ENCODE measurements at regions not wholly inside any gene's neighbourhood (a gene's known extent, or its start where the extent isn't known, plus 50 kb on each side); places are given as distances from the start of the nearest gene placed in this dataset.

DNA sequence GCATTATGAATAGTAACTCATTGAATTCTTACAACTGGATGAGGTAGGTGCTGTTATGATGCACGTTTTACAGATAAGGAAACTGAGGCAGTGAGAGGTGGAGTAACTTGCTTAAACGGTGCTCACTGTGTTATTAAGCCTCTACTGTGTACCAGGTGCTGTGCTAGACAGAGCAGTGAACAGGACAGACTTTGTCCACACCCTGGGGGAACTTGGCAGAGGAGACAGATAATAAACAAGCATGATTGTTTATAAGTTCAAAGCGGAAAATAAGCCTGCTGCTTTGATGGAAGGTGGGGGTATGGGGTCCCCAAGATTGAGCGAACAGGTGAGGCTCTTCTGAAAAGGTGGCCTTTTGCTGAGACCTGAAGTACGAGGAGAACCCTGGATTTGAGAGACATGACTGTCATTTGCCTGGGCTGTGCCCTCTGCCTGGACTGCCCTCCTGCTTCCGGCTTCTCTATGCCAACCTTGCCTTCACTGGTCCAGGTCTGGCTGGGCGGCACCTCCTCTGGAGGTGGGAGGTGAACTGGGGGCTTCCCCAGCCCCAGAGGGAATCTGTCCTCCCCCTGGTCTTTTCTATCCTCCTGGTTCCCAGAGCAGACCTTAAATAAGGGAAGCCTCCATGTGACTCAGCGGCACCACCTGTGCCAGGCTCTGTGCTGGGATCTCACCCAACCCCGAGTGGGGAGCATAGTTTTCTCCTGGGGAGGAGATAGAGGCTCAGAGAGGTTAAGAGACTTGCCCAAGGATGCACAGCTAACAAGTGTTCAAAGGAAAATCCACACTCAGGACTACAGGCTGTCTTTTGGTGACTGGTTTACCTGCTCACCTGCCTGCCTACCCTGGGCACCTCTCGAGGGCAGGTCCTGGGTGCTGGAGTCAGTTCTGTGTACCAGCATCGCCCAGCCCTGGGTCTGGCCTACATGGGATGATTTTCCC is 59.1 kb downstream of the CEBPB start:
- Histone ChIP-seq H3K4me3 (no peak overlapping the region), H3K4me2 (ENCODE audit: insufficient read depth, low read length) (no peak overlapping the region), H3K9ac (ENCODE audit: insufficient read depth in 1 of 2, low read depth in 2 of 2, low read length in 2 of 2) (peak overlapping the region in 1 of 2 experiments; percentile 19; a peak in 1 of 4 replicates), H3K27me3 (ENCODE audit: control insufficient read depth in 2 of 2, insufficient read depth in 2 of 2, low read length in 2 of 2) (no peaks in the 10 kb centered on the region), H3K9me3 (replicated peaks; ENCODE audit: control insufficient read depth, insufficient read depth, low read depth, low read length) (no peaks in the 10 kb centered on the region), H3K27ac (ENCODE audit: extremely low read depth, low read depth, low read length) (no peak overlapping the region), H3K4me1 (replicated peaks in 1 of 2; ENCODE audit: control insufficient read depth in 2 of 2, insufficient read depth in 2 of 2, low read length in 2 of 2) (peaks cover 8 to 20% of the 10 kb centered on the region in 2 experiments), H3K36me3 (ENCODE audit: control insufficient read depth, insufficient read depth, low read length) (no peaks in the 10 kb centered on the region), H3K9me1 (ENCODE audit: control insufficient read depth, insufficient read depth, low read length) (no peaks in the 10 kb centered on the region), H3K79me2 (ENCODE audit: control insufficient read depth, insufficient read depth, low read length) (no peaks in the 10 kb centered on the region), H4K20me1 (replicated peaks; ENCODE audit: control insufficient read depth, insufficient read depth, low read length) (no peaks in the 10 kb centered on the region), H2AFZ (ENCODE audit: low read depth, low read length) (no peak overlapping the region)
- ChIA-PET POLR2A (no interaction called here), CTCF (ENCODE audit: low intra/inter-chr PET ratio) (no interaction called here)
- FAIRE-seq (no peak), DNase-seq (ENCODE audit: extremely low read depth in 1 of 4, low spot score in 3 of 4) (no peak), ATAC-seq (no peak)
- no TSS peak for BruUV-seq (replicated peaks)
- intact Hi-C loops (cut with micrococcal nuclease), result no loop called here
- in situ Hi-C loops (cut with MboI), result no loop called here
- WGBS (ENCODE audit: insufficient coverage, low coverage, missing lambda C conversion rate), result 14% methylated on average over 10 of the region's 11 CpGs
- TF ChIP-seq DIDO1 (tag; IDR thresholded peaks at IDR 0.05; ENCODE audit: low read depth), result no peak
- no peak for TF ChIP-seq ZNF212 (CRISPR knock-in tag; IDR thresholded peaks at IDR 0.05)
- TF ChIP-seq STAT5A (IDR thresholded peaks at IDR 0.05; ENCODE audit: borderline replicate concordance, low read length), result no peak
- TF ChIP-seq MAX (CRISPR knock-in tag; IDR thresholded peaks at IDR 0.05), result no peak
- TF ChIP-seq CREB1 (IDR thresholded peaks at IDR 0.05), result no peak
- no peak for TF ChIP-seq CREB1 (CRISPR knock-in tag; IDR thresholded peaks at IDR 0.05)
- TF ChIP-seq RCOR1 (IDR thresholded peaks at IDR 0.05; ENCODE audit: borderline replicate concordance in 1 of 2, low read depth in 2 of 2, low read length in 2 of 2), result no peak
- TF ChIP-seq ESRRB (CRISPR knock-in tag; IDR thresholded peaks at IDR 0.05; ENCODE audit: borderline replicate concordance), result no peak
- peak; percentile 64 for TF ChIP-seq RBM25 (IDR thresholded peaks at IDR 0.05; ENCODE audit: low read depth, low read length, severe bottlenecking)
- TF ChIP-seq, protein P1, sequence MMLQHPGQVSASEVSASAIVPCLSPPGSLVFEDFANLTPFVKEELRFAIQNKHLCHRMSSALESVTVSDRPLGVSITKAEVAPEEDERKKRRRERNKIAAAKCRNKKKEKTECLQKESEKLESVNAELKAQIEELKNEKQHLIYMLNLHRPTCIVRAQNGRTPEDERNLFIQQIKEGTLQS (IDR thresholded peaks at IDR 0.05), result no peak
- TF ChIP-seq, protein P1 (CRISPR knock-in tag; conservative IDR thresholded peaks at IDR 0.05), result no peak
- TF ChIP-seq FOXP4 (CRISPR knock-in tag; IDR thresholded peaks at IDR 0.05; ENCODE audit: borderline replicate concordance), result no peak
- TF ChIP-seq NCOR1 (IDR thresholded peaks at IDR 0.05), result no peak
- no peak for TF ChIP-seq ZNF311 (CRISPR knock-in tag; IDR thresholded peaks at IDR 0.05)
- TF ChIP-seq POLR3A (IDR thresholded peaks at IDR 0.05; ENCODE audit: borderline replicate concordance, extremely low read depth, insufficient read depth, insufficient read length), result no peak
- no peak for TF ChIP-seq SP1 (CRISPR knock-in tag; IDR thresholded peaks at IDR 0.05)
- no peak for TF ChIP-seq E2F5 (CRISPR knock-in tag; IDR thresholded peaks at IDR 0.05)
- TF ChIP-seq GTF2B (IDR thresholded peaks at IDR 0.05; ENCODE audit: extremely low read depth, insufficient read length), result no peak

Data from K562 (cell line).